H9 (cell line): ENCODE measurements at regions not wholly inside any gene's neighbourhood (a gene's known extent, or its start where the extent isn't known, plus 50 kb on each side); places are given as distances from the start of the nearest gene placed in this dataset.

Experiments
- DNase-seq: peaks from one replicate; pipeline ENCODE4 v3.0.0-alpha.2; 2017
- H2AFZ ChIP-seq: one replicate; pipeline ENCODE4 v1.6.1; 2013; ENCODE audit warnings: mild to moderate bottlenecking, low read length, control low read depth, moderate library complexity
- H2AK5ac ChIP-seq: 2 replicates; pipeline ENCODE4 v1.6.1; 2013; ENCODE audit warnings: low read length, control low read depth, mixed read lengths; ENCODE audit not compliant: insufficient read length
- H2BK120ac ChIP-seq: one replicate; pipeline ENCODE4 v1.6.1; 2013; ENCODE audit warnings: low read depth, mild to moderate bottlenecking, low read length, control low read depth, inconsistent platforms; ENCODE audit not compliant: poor library complexity, severe bottlenecking
- H2BK12ac ChIP-seq: 2 replicates; pipeline ENCODE4 v1.6.1; 2013; ENCODE audit warnings: low read length, control low read depth, mixed read lengths, low read depth; ENCODE audit not compliant: insufficient read length
- H2BK15ac ChIP-seq: 2 replicates; pipeline ENCODE4 v1.6.1; 2013; ENCODE audit warnings: low read depth, low read length, control low read depth
- H2BK20ac ChIP-seq: one replicate; pipeline ENCODE4 v1.6.1; 2013; ENCODE audit warnings: low read depth, mild to moderate bottlenecking, low read length, control low read depth, inconsistent platforms; ENCODE audit not compliant: poor library complexity, severe bottlenecking
- H2BK5ac ChIP-seq: 2 replicates; pipeline ENCODE4 v1.6.1; 2013; ENCODE audit warnings: low read length, control low read depth, mixed read lengths; ENCODE audit not compliant: insufficient read length
- H3K14ac ChIP-seq: 2 replicates; pipeline ENCODE4 v1.6.1; 2013; ENCODE audit warnings: low read length, control low read depth; ENCODE audit not compliant: insufficient read depth
- H3K18ac ChIP-seq: 2 replicates; pipeline ENCODE4 v1.6.1; 2013; ENCODE audit warnings: low read depth, mild to moderate bottlenecking, mixed read lengths, low read length, control low read depth; ENCODE audit not compliant: insufficient read length
- H3K23ac ChIP-seq: 2 replicates; pipeline ENCODE4 v1.6.1; 2013; ENCODE audit warnings: low read length, control low read depth, mixed read lengths, low read depth; ENCODE audit not compliant: insufficient read length
- H3K23me2 ChIP-seq: 2 replicates; pipeline ENCODE4 v1.6.1; 2013; ENCODE audit warnings: low read depth, mild to moderate bottlenecking, mixed read lengths, low read length, control low read depth; ENCODE audit not compliant: insufficient read length, poor library complexity, severe bottlenecking
- H3K27ac ChIP-seq: 2 replicates; pipeline ENCODE4 v1.5.1; 2013; ENCODE audit warnings: low read length, control low read depth, mixed read lengths, low read depth; ENCODE audit not compliant: insufficient read length
- H3K27me3 ChIP-seq: 2 replicates; pipeline ENCODE4 v1.6.1; 2013; ENCODE audit warnings: low read length, control low read depth, inconsistent platforms; ENCODE audit not compliant: insufficient read depth
- H3K4ac ChIP-seq: 2 replicates; pipeline ENCODE4 v1.6.1; 2013; ENCODE audit warnings: low read depth, mild to moderate bottlenecking, control low read depth, inconsistent platforms, low read length, moderate library complexity
- H3K4me1 ChIP-seq: 2 replicates; pipeline ENCODE4 v1.6.1; 2013; ENCODE audit warnings: low read length, control low read depth, inconsistent platforms; ENCODE audit not compliant: insufficient read depth
- H3K4me2 ChIP-seq: 2 replicates; pipeline ENCODE4 v1.6.1; 2013; ENCODE audit warnings: low read length, control low read depth, mixed read lengths; ENCODE audit not compliant: insufficient read length, insufficient read depth
- H3K56ac ChIP-seq: 2 replicates; pipeline ENCODE4 v1.6.1; 2013; ENCODE audit warnings: low read depth, mild to moderate bottlenecking, mixed read lengths, low read length, control low read depth; ENCODE audit not compliant: insufficient read length
- H3K79me1 ChIP-seq: 2 replicates; pipeline ENCODE4 v1.6.1; 2013; ENCODE audit warnings: low read depth, mild to moderate bottlenecking, moderate library complexity, low read length, control low read depth, inconsistent platforms; ENCODE audit not compliant: insufficient read depth, poor library complexity, severe bottlenecking
- H3K79me2 ChIP-seq: 2 replicates; pipeline ENCODE4 v1.6.1; 2013; ENCODE audit warnings: low read length, control low read depth, inconsistent platforms; ENCODE audit not compliant: insufficient read depth
- H3K9ac ChIP-seq: 2 replicates; pipeline ENCODE4 v1.6.1; 2013; ENCODE audit warnings: low read length, control low read depth, mixed read lengths; ENCODE audit not compliant: insufficient read length; ENCODE audit errors: extremely low read depth
- H3K9me3 ChIP-seq: one replicate; pipeline ENCODE4 v1.6.1; 2013; ENCODE audit warnings: low read depth, low read length, inconsistent platforms; ENCODE audit not compliant: control insufficient read depth
- H3T11ph ChIP-seq: one replicate; pipeline ENCODE4 v1.6.1; 2013; ENCODE audit warnings: mild to moderate bottlenecking, low read length, control low read depth, inconsistent platforms
- H4K20me1 ChIP-seq: one replicate; pipeline ENCODE4 v1.6.1; 2013; ENCODE audit not compliant: control insufficient read depth, insufficient read length, insufficient read depth
- H4K5ac ChIP-seq: 2 replicates; pipeline ENCODE4 v1.6.1; 2013; ENCODE audit warnings: low read depth, mild to moderate bottlenecking, mixed read lengths, low read length, control low read depth; ENCODE audit not compliant: insufficient read length
- H4K8ac ChIP-seq: replicated peaks from 2 replicates; pipeline ENCODE4 v1.6.1; 2013; ENCODE audit warnings: low read length, control low read depth, mixed read lengths, low read depth; ENCODE audit not compliant: insufficient read length
- H4K91ac ChIP-seq: 2 replicates; pipeline ENCODE4 v1.6.1; 2013; ENCODE audit warnings: low read depth, mild to moderate bottlenecking, moderate library complexity, mixed read lengths, low read length, control low read depth; ENCODE audit not compliant: insufficient read length
- H3K27ac Mint-ChIP-seq, 3 experiments: 2 replicates in 2 of 3; 3 replicates in 1 of 3; pipeline ENCODE4 v1.8.0; 2020 to 2021; ENCODE audit warnings: mixed read lengths in 3 of 3, mild to moderate bottlenecking in 1 of 3, moderate library complexity in 1 of 3
- H3K27me3 Mint-ChIP-seq: 2 replicates; pipeline ENCODE4 v1.8.0; 2021; ENCODE audit warnings: low read depth, mild to moderate bottlenecking, moderate library complexity, mixed read lengths
- H3K36me3 Mint-ChIP-seq, 3 experiments: 2 replicates in 2 of 3; 3 replicates in 1 of 3; pipeline ENCODE4 v1.8.0; 2020 to 2021; ENCODE audit warnings: low read depth in 3 of 3, mixed read lengths in 3 of 3; ENCODE audit not compliant: insufficient read depth in 1 of 3
- H3K4me1 Mint-ChIP-seq, 2 experiments: 2 replicates each; pipeline ENCODE4 v1.8.0; 2020; ENCODE audit warnings: mixed read lengths in 2 of 2
- H3K4me3 Mint-ChIP-seq, 2 experiments: 2 replicates in 1 of 2; 3 replicates in 1 of 2; pipeline ENCODE4 v1.8.0; 2020 to 2021; ENCODE audit warnings: mild to moderate bottlenecking in 2 of 2, mixed read lengths in 2 of 2, moderate library complexity in 1 of 2
- H3K9me3 Mint-ChIP-seq, 2 experiments: 2 replicates in 1 of 2; 3 replicates in 1 of 2; pipeline ENCODE4 v1.8.0; 2020; ENCODE audit warnings: mild to moderate bottlenecking in 2 of 2, mixed read lengths in 2 of 2, moderate library complexity in 1 of 2
- CTCF ChIP-seq: fragments of 200-600 bp; sonication (generic); conservative IDR thresholded peaks from 3 replicates; pipeline ENCODE4 v1.8.0; 2021; ENCODE audit warnings: antibody characterized with exemption, mild to moderate bottlenecking
- WGBS: extraction: QIAGEN DNeasy Blood & Tissue Kit; methylation state at CpG from one replicate; pipeline ENCODE4 v1.1.7; 2013; ENCODE audit warnings: missing lambda C conversion rate, low lambda C conversion rate, mixed read lengths; ENCODE audit not compliant: insufficient read length; ENCODE audit errors: extremely low coverage; 5-methylcytosine and 5-hydroxymethylcytosine counted together

GRCh38 chr16:87028481-87029320 is 288.5 kb downstream of the C16orf95 start:
- Mint-ChIP-seq H3K9me3 (peaks cover 3% of the 10 kb centered on the region in 2 experiments; a peak in 2 of 5 replicates), H3K27me3 (peaks cover 5% of the 10 kb centered on the region), H3K4me3 (no peak overlapping the region), H3K36me3 (peaks cover 0 to 3% (median 0%) of the 10 kb centered on the region in 3 experiments; a peak in 2 of 7 replicates), H3K4me1 (peaks cover 5 to 10% of the 10 kb centered on the region in 2 experiments), H3K27ac (peak overlapping the region in 1 of 3 experiments; percentile 28; a peak in 1 of 7 replicates)
- no peak overlapping the region for H3K56ac ChIP-seq
- H3K9me3 ChIP-seq, result no peaks in the 10 kb centered on the region
- H4K91ac ChIP-seq, result no peak overlapping the region
- no peak for TF ChIP-seq CTCF
- no peaks in the 10 kb centered on the region for H3K79me1 ChIP-seq
- H3K4me1 ChIP-seq, result no peaks in the 10 kb centered on the region
- H2BK15ac ChIP-seq, result no peak overlapping the region
- H3K4me2 ChIP-seq, result no peak overlapping the region
- no peak overlapping the region for H4K8ac ChIP-seq
- no CpG with 5 or more reads among the region's 14 CpGs for WGBS
- no peak for DNase-seq
- H2BK12ac ChIP-seq, result no peak overlapping the region
- no peak overlapping the region for H3K14ac ChIP-seq
- no peak overlapping the region for H3T11ph ChIP-seq
- no peak overlapping the region for H4K5ac ChIP-seq
- H3K27me3 ChIP-seq, result no peaks in the 10 kb centered on the region
- no peak overlapping the region for H2BK5ac ChIP-seq
- H3K79me2 ChIP-seq, result no peaks in the 10 kb centered on the region
- no peak overlapping the region for H2AFZ ChIP-seq
- no peak overlapping the region for H3K4ac ChIP-seq
- H3K18ac ChIP-seq, result no peak overlapping the region
- H2BK20ac ChIP-seq, result no peak overlapping the region
- no peak overlapping the region for H3K27ac ChIP-seq
- H4K20me1 ChIP-seq, result no peaks in the 10 kb centered on the region
- H2BK120ac ChIP-seq, result no peak overlapping the region
- H2AK5ac ChIP-seq, result no peak overlapping the region
- no peak overlapping the region for H3K9ac ChIP-seq
- H3K23me2 ChIP-seq, result no peaks in the 10 kb centered on the region
- no peak overlapping the region for H3K23ac ChIP-seq
